GM21619 (cell line): ENCODE measurements at regions not wholly inside any gene's neighbourhood (a gene's known extent, or its start where the extent isn't known, plus 50 kb on each side); places are given as distances from the start of the nearest gene placed in this dataset.

Source experiments
- ATAC-seq: cut with Tn5 transposase; IDR thresholded peaks from one replicate; pipeline ENCODE4 v1.9.1; 2021; ENCODE audit not compliant: unreplicated experiment

GRCh38 chr2:43171789-43172188, 54.6 kb downstream of the ZFP36L2 start:
- no peak for ATAC-seq

GRCh38 chr2:43170405-43171105, 55.9 kb downstream of the ZFP36L2 start:
- ATAC-seq: no peak

- ATAC-seq: no peak
Observed at GRCh38 chr2:43169987-43170386, 56.4 kb downstream of the ZFP36L2 start.

- no peak for ATAC-seq
Observed at GRCh38 chr2:43169099-43169945, 57.1 kb downstream of the ZFP36L2 start.

GRCh38 chr2:43168016-43168369, 58.4 kb downstream of the ZFP36L2 start:
- no peak for ATAC-seq

GRCh38 chr2:43165378-43166069, 60.9 kb downstream of the ZFP36L2 start:
- ATAC-seq: no peak

GRCh38 chr2:43164686-43165085, 61.7 kb downstream of the ZFP36L2 start:
- ATAC-seq: no peak

GRCh38 chr2:43163584-43164270, 62.7 kb downstream of the ZFP36L2 start:
- ATAC-seq: no peak

- ATAC-seq: no peak
Observed at GRCh38 chr2:43162511-43162776, 64.0 kb downstream of the ZFP36L2 start.

- no peak for ATAC-seq
Observed at GRCh38 chr2:43161650-43162510, 64.5 kb downstream of the ZFP36L2 start.

GRCh38 chr2:43160778-43161177, 65.6 kb downstream of the ZFP36L2 start:
- no peak for ATAC-seq

GRCh38 chr2:43159797-43160196, 66.6 kb downstream of the ZFP36L2 start:
- no peak for ATAC-seq

- peak; percentile 18 for ATAC-seq
Observed at GRCh38 chr2:43158259-43158880, 68.0 kb downstream of the ZFP36L2 start.

- ATAC-seq: no peak
Observed at GRCh38 chr2:43157506-43158246, 68.7 kb downstream of the ZFP36L2 start.

GRCh38 chr2:43155851-43156411, 70.5 kb downstream of the ZFP36L2 start:
- ATAC-seq: no peak

GRCh38 chr2:43154685-43155084, 71.7 kb downstream of the ZFP36L2 start:
- ATAC-seq: no peak

- no peak for ATAC-seq
Observed at GRCh38 chr2:43152741-43153647, 73.4 kb downstream of the ZFP36L2 start.

- no peak for ATAC-seq
Observed at GRCh38 chr2:43152186-43152585, 74.2 kb downstream of the ZFP36L2 start.
